ENCODE measurements at regions not wholly inside any gene's neighbourhood (a gene's known extent, or its start where the extent isn't known, plus 50 kb on each side); places are given as distances from the start of the nearest gene placed in this dataset.
"Not testable (repeated sequence)": the region's sequence is repeated elsewhere in the genome, so short reads cannot be mapped to it uniquely, and the experiment has no call there.

- Mint-ChIP-seq H3K9me3 (peaks cover 2% of the 10 kb centered on the region), H3K27ac (no peak overlapping the region), H3K4me3 (no peak overlapping the region), H3K4me1 (no peaks in the 10 kb centered on the region), H3K36me3 (ENCODE audit: low read depth) (no peaks in the 10 kb centered on the region), H3K27me3 (no peaks in the 10 kb centered on the region)
- ChIA-PET POLR2A (no interaction called here), CTCF (no interaction called here)
- no peak for DNase-seq
Observed at GRCh38 chr11:29173660-29174062, 843.2 kb downstream of the KCNA4 start.

GRCh38 chr11:29171360-29171950, 845.4 kb downstream of the KCNA4 start:
- ChIA-PET POLR2A (no interaction called here), CTCF (no interaction called here)
- H3K9me3 Mint-ChIP-seq = no peaks in the 10 kb centered on the region
- no peaks in the 10 kb centered on the region for H3K27me3 Mint-ChIP-seq
- H3K27ac Mint-ChIP-seq = no peak overlapping the region
- no peaks in the 10 kb centered on the region for H3K36me3 Mint-ChIP-seq (ENCODE audit: low read depth)
- H3K4me3 Mint-ChIP-seq = no peak overlapping the region
- no peak for DNase-seq
- no peaks in the 10 kb centered on the region for H3K4me1 Mint-ChIP-seq

- Mint-ChIP-seq H3K27me3 (no peaks in the 10 kb centered on the region), H3K36me3 (ENCODE audit: low read depth) (no peaks in the 10 kb centered on the region), H3K27ac (no peak overlapping the region), H3K4me1 (no peaks in the 10 kb centered on the region), H3K9me3 (no peaks in the 10 kb centered on the region), H3K4me3 (no peak overlapping the region)
- CTCF ChIA-PET = no interaction called here
- POLR2A ChIA-PET = no interaction called here
- no peak for DNase-seq
Observed at GRCh38 chr11:29166306-29166705, 850.5 kb downstream of the KCNA4 start.

- H3K9me3 Mint-ChIP-seq = peaks cover 6% of the 10 kb centered on the region
- no peak overlapping the region for H3K4me3 Mint-ChIP-seq
- CTCF ChIA-PET = no interaction called here
Observed at GRCh38 chr11:29163231-29163630, 853.6 kb downstream of the KCNA4 start.

GRCh38 chr11:29162491-29162890, 854.3 kb downstream of the KCNA4 start:
- ChIA-PET POLR2A (no interaction called here), CTCF (no interaction called here)
- Mint-ChIP-seq H3K9me3 (peaks cover 6% of the 10 kb centered on the region), H3K4me1 (no peaks in the 10 kb centered on the region), H3K27ac (no peak overlapping the region), H3K4me3 (no peak overlapping the region), H3K36me3 (ENCODE audit: low read depth) (no peaks in the 10 kb centered on the region), H3K27me3 (no peaks in the 10 kb centered on the region)
- DNase-seq = no peak

More at GRCh38 chr11:29163231-29163630, 853.6 kb downstream of the KCNA4 start:
- DNase-seq = no peak
- no peak overlapping the region for H3K27ac Mint-ChIP-seq
- H3K36me3 Mint-ChIP-seq (ENCODE audit: low read depth) = no peaks in the 10 kb centered on the region
- no peaks in the 10 kb centered on the region for H3K4me1 Mint-ChIP-seq
- H3K27me3 Mint-ChIP-seq = no peaks in the 10 kb centered on the region
- POLR2A ChIA-PET = no interaction called here

GRCh38 chr11:29161191-29161590, 855.6 kb downstream of the KCNA4 start:
- Mint-ChIP-seq H3K36me3 (ENCODE audit: low read depth) (no peaks in the 10 kb centered on the region), H3K27me3 (no peaks in the 10 kb centered on the region), H3K4me1 (no peaks in the 10 kb centered on the region), H3K27ac (no peak overlapping the region), H3K9me3 (peaks cover 6% of the 10 kb centered on the region), H3K4me3 (no peak overlapping the region)
- DNase-seq = no peak
- POLR2A ChIA-PET = no interaction called here
- CTCF ChIA-PET = no interaction called here

- POLR2A ChIA-PET = no interaction called here
- Mint-ChIP-seq H3K27me3 (no peaks in the 10 kb centered on the region), H3K27ac (no peak overlapping the region), H3K36me3 (ENCODE audit: low read depth) (no peaks in the 10 kb centered on the region), H3K9me3 (peaks cover 6% of the 10 kb centered on the region), H3K4me3 (no peak overlapping the region), H3K4me1 (no peaks in the 10 kb centered on the region)
- DNase-seq = no peak
- CTCF ChIA-PET = interaction anchor here (1.0 kb wide), 1 partner anchor 1461 kb away, joined by 4 read pairs; no protein-coding TSS in a partner anchor
Observed at GRCh38 chr11:29159552-29160465, 857.0 kb downstream of the KCNA4 start.

- Mint-ChIP-seq H3K4me3 (no peak overlapping the region), H3K27me3 (no peaks in the 10 kb centered on the region), H3K27ac (no peak overlapping the region), H3K36me3 (ENCODE audit: low read depth) (no peaks in the 10 kb centered on the region), H3K4me1 (no peaks in the 10 kb centered on the region), H3K9me3 (peaks cover 2% of the 10 kb centered on the region)
- POLR2A ChIA-PET = no interaction called here
- CTCF ChIA-PET = no interaction called here
- DNase-seq = no peak
Observed at GRCh38 chr11:29153078-29153477, 863.8 kb downstream of the KCNA4 start.

GRCh38 chr11:29142573-29142972, 874.3 kb downstream of the KCNA4 start:
- H3K27me3 Mint-ChIP-seq; H3K9me3 Mint-ChIP-seq; H3K27ac Mint-ChIP-seq; H3K4me3 Mint-ChIP-seq; CTCF ChIA-PET; H3K36me3 Mint-ChIP-seq (ENCODE audit: low read depth); DNase-seq; H3K4me1 Mint-ChIP-seq; POLR2A ChIA-PET: not testable (repeated sequence)

- no peaks in the 10 kb centered on the region for H3K27me3 Mint-ChIP-seq
- ChIA-PET POLR2A (no interaction called here), CTCF (no interaction called here)
- no peaks in the 10 kb centered on the region for H3K36me3 Mint-ChIP-seq (ENCODE audit: low read depth)
- DNase-seq = no peak
- no peak overlapping the region for H3K27ac Mint-ChIP-seq
- no peak overlapping the region for H3K4me3 Mint-ChIP-seq
- H3K4me1 Mint-ChIP-seq = no peaks in the 10 kb centered on the region
- peaks cover 3% of the 10 kb centered on the region for H3K9me3 Mint-ChIP-seq
Observed at GRCh38 chr11:29135504-29135903, 881.3 kb downstream of the KCNA4 start.

GRCh38 chr11:29131055-29131454, 885.8 kb downstream of the KCNA4 start:
- CTCF ChIA-PET = no interaction called here
- Mint-ChIP-seq H3K27ac (no peak overlapping the region), H3K4me1 (no peaks in the 10 kb centered on the region), H3K27me3 (no peaks in the 10 kb centered on the region), H3K9me3 (peaks cover 3% of the 10 kb centered on the region), H3K4me3 (no peak overlapping the region), H3K36me3 (ENCODE audit: low read depth) (no peaks in the 10 kb centered on the region)
- POLR2A ChIA-PET = no interaction called here
- no peak for DNase-seq

- Mint-ChIP-seq H3K9me3 (peaks cover 3% of the 10 kb centered on the region), H3K4me1 (no peaks in the 10 kb centered on the region), H3K27me3 (no peaks in the 10 kb centered on the region), H3K27ac (no peak overlapping the region), H3K4me3 (no peak overlapping the region), H3K36me3 (ENCODE audit: low read depth) (no peaks in the 10 kb centered on the region)
- POLR2A ChIA-PET = no interaction called here
- no peak for DNase-seq
- CTCF ChIA-PET = no interaction called here
Observed at GRCh38 chr11:29129844-29130243, 887.0 kb downstream of the KCNA4 start.

- no peaks in the 10 kb centered on the region for H3K36me3 Mint-ChIP-seq (ENCODE audit: low read depth)
- peaks cover 3% of the 10 kb centered on the region for H3K9me3 Mint-ChIP-seq
- no peak for DNase-seq
- no peaks in the 10 kb centered on the region for H3K4me1 Mint-ChIP-seq
- POLR2A ChIA-PET = no interaction called here
- CTCF ChIA-PET = no interaction called here
- H3K27ac Mint-ChIP-seq = no peak overlapping the region
- H3K4me3 Mint-ChIP-seq = no peak overlapping the region
- no peaks in the 10 kb centered on the region for H3K27me3 Mint-ChIP-seq
Observed at GRCh38 chr11:29127461-29127860, 889.4 kb downstream of the KCNA4 start.

- no peaks in the 10 kb centered on the region for H3K36me3 Mint-ChIP-seq (ENCODE audit: low read depth)
Observed at GRCh38 chr11:29125606-29126005, 891.2 kb downstream of the KCNA4 start.

More at GRCh38 chr11:29125606-29126005, 891.2 kb downstream of the KCNA4 start:
- H3K4me3 Mint-ChIP-seq = no peak overlapping the region
- H3K4me1 Mint-ChIP-seq = no peaks in the 10 kb centered on the region
- peaks cover 4% of the 10 kb centered on the region for H3K9me3 Mint-ChIP-seq
- no peaks in the 10 kb centered on the region for H3K27me3 Mint-ChIP-seq
- DNase-seq = no peak
- CTCF ChIA-PET = no interaction called here
- no peak overlapping the region for H3K27ac Mint-ChIP-seq
- POLR2A ChIA-PET = no interaction called here
